T-helper 2 cell (primary cell): ENCODE measurements at regions not wholly inside any gene's neighbourhood (a gene's known extent, or its start where the extent isn't known, plus 50 kb on each side); places are given as distances from the start of the nearest gene placed in this dataset.

Source experiments
- DNase-seq, 5 experiments: peaks; one replicate each; pipeline versions ENCODE4 v3.0.0 to v3.0.0-alpha.2; 2012 to 2022

DNA sequence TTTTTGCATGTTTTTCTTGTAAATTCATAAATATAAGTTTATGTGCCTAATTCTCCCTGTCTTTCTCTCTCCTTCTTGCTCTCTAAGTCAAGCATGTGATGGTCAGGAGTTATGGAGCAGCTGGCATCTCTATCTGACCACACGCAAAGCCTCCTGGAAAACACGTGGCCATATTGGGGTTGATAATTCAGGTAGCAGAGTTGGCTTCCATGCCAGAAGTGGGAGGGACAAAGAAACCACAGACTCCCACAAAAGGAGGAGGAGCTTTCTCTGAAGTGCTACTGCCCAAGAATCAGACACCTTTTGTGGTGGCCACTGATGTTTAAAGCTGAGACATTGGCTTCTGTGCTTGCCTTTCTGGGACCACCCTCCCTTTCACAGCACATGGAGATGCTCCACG is 517.6 kb upstream of the TMEM132C start:
- DNase-seq, result no peak

DNA sequence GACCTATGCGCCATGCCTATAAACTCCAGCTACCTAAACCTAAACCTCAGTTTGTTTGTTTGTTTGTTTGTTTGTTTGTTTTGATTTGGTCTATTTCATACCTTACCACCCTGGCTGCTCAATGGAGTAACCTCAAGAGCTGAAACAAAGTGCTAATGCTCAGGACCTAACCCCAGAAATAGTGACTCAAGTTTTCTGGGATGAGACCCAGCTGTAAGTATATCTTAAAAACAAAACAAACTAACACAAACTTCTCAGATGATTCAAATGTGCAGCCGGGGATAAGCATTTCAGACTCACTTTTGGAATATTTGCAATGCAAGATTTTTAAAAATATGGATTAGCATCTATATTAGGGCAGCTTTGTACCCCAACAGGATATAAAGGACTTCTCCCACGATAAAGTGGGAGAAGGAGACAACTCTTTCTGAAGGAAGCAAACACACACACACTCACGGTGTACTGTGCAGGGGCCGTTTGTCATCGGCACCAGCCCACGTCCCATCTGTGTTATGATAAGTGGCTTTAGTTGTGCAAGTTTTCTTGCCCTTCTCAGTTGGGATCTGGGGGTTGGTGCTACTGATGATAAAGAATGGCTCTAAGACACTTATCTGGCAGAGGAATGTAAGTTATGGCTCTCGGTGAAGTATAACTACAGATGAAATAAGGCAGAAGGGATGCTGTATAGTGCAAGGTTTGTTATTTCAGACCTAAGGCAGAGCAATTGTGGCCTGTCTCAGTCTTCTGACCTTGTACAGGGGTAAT is 516.7 kb upstream of the TMEM132C start:
- DNase-seq, result no peak

DNA sequence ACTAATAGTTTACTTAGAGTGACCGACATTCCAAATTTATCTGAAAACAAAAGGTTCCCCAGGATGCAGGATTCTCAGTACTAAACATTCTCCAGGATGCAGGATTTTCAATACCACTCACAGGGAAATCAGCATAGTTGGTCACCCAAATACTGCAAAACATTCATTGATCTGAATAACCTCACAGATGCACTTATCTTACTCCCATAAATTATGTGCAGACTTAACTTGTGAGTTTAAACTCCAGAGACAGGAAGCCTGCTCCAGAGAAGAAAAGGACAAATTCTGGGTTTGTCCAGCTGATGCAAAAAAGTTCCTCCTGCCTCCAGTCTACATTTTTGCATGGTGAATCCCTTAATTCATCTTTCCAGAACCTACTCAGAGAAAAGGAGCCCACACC is 514.2 kb upstream of the TMEM132C start:
- DNase-seq, result no peak

DNA sequence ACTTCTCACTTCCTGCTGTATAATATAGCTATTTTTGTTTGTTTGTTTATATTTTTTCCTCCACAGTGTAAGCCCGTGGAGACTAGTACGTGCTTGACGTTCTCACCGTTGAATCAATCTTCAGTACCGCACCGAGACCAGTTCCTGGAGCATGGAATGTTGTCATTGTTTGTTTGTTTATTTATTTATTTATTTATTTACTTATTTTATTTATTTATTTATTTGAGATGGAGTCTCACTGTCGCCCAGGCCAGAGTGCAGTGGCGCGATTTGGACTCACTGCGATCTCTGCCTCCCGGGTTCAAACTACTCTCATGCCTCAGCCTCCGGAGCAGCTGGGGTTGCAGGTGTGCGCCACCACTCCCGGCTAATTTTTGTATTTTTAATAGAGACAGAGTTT is 506.6 kb upstream of the TMEM132C start:
- DNase-seq, result no peak

DNA sequence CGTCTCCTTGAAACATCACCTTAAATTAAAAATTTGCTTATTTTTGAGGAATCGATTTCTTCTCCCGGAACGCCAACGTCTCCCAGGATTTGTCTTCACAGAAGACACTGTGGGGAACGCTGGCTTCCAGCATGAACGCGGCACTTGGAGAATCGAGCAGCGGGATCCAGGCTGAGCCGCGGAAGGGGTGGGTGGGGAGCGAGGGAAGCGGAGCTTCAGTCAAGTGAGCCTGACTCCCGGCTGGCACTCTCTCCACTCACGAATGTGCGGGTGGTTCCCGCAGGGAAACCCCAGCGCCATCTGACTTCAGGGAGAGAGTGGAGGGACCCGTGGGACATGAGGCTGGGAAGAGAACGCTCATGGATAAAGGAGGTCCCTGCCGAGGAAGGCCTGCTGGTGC is 506.0 kb upstream of the TMEM132C start:
- DNase-seq, result no peak

DNA sequence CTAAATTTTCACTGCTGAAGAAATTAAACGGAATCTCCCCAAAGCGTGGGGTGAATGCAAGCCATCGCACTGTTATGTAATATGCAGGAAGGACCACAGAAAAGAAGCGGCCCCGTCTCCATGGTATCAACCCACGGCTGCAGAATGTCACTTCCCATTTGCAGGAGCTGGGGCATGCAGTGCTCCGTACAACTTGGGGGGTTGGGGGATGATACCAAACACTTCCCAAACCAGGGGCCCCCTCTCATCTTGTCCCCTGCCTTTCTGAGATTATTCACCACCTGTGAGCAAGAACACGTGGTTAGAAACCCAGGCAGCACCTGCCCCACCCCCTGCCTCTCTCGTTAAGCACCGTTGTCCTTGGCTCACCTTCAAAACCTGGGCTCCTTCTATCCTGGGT is 505.1 kb upstream of the TMEM132C start:
- DNase-seq, result no peak

DNA sequence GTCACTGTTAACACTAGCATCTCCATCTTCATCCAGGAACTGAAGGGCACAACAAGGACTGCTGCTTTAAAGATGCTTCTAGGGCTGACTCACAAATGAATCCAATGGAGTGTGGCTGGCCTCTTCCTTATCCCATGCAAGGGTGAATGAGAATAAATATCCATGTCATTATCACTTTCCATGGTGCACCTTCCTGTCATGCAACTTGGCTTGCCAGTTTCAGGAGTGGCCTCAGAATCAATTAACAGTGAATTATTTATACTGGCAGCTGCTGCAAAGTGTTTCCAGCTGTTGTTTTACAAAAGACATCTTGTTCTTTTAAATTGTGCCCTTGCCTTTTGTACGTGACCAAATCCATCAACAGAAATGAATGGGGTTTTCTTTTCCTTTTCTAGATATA is 499.3 kb upstream of the TMEM132C start:
- no peak for DNase-seq

DNA sequence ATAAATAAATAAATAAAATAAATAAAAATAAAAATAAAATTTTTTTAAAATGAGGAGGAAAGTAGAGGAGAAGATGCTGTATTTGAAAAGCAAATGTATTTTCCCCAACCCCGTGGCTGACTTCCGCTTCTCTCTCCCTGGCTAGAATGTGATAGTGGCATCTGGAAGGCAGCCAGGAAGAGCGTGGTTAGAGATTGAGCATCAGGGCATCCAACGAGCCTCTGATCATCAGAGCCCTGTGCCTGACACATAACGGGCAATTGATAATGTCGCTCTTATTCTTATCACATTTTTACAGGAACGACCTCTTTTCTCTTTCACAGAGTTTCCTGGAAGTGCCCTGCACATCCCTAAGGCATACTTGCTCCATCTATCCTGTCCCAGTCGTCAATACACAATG is 496.9 kb upstream of the TMEM132C start:
- no peak for DNase-seq

DNA sequence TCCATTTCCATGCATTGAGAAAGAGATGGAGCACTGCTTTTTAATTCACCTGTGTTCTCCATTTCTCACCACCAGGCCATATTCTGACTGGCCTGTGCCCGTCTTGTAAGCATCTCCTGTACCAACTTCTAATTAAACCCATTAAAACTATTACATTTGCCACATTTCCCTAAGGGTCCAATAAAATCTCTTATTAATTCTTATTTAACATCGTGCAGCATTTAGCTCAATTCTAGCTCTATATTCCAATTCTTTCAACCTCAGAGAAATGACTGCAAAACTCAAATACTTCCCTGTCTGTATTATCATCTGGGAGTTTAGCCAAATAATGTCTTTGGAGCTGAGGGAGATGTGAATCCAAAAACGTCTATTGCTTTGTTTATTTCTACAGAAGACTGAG is 495.4 kb upstream of the TMEM132C start:
- DNase-seq, result no peak

DNA sequence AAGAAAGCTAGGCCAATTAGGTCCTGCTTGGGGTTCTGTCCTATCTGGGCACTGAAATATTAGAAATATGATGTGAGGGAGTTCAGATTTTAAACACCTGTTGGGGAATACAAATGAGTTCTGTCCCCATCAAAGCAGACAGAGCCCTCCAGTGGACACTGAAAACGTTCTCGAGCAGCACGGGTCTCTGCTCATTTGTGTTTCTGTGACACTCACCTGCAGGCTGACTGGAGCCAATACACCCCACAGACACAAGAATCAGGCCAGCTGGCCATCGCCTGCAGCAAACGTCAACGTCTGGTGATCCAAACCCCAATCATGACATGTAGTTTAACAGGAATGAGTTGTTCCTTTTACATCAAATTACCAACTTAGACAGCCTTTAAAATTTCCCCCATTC is 493.4 kb upstream of the TMEM132C start:
- no peak for DNase-seq

DNA sequence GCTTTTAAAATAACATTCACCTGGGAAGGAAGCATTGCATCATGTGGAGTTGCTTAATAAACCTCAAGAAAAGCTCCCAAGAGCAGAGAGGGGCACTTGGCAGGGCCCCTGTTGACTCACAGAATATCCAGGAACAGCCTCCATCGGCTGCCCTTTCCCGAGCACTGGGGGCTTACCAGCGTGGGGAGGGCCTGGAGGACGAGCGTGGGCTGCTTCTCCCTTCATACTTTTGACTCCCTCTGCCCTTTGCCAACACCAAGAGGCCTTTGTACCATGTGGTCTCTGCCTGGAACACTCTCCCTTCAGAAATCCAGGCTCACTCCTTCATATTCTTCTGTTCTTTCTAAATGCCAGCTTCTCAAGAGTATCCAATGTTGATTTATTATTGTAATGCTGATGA is 492.1 kb upstream of the TMEM132C start:
- DNase-seq, result no peak

DNA sequence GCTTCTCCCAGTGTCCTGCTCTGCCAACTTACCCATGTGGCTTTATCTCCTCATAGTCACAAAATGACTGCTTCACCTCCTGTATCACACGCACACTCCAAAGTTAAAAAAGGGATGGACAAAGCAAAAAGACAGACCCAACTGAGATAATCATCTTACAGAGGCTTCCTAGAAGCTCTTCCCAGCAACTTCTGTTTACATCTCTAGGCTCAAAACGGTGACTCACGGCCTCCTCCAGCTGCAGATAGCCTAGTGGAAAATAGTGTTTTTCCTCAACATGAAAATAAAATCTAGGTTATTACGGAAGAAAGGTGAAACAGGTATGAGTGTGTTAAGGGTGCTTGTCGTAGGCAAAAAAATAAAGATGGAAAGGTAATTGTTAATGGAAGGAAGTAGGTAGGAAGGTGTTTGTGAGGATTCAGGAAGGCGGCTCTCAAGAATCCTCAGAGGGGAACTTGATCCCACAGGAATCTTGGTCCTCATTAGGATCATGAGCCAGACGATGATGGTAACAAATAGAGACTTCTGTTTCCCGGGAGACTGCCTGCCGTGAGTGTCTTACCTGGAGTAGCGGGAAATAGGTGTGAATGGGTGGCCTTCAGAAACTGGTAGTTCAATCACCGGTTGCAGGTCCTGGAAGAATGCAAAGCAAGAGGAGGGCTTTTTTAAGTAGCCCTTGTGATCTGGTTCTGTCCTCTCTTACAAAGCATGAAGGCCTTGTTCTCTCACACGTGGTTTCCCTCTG is 487.5 kb upstream of the TMEM132C start:
- DNase-seq, result no peak

DNA sequence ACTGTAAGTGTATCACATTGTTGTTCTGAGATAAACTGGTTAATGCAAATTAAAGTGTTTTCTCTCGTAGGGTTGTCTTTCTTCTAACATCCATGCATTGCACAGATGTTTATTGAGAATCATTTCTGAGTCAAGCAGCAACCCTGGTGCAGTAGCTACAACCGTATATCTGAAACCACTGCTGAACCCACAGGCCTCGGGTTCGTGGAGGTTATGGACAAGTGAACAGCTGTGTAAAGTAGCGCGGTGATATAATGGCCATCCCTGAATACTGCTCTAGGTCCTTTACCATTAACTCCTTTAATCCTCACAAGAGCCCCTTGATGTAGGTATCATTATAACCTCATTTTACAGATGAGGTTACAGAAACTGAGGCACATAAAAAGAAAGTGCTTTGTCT is 486.1 kb upstream of the TMEM132C start:
- DNase-seq, result no peak

DNA sequence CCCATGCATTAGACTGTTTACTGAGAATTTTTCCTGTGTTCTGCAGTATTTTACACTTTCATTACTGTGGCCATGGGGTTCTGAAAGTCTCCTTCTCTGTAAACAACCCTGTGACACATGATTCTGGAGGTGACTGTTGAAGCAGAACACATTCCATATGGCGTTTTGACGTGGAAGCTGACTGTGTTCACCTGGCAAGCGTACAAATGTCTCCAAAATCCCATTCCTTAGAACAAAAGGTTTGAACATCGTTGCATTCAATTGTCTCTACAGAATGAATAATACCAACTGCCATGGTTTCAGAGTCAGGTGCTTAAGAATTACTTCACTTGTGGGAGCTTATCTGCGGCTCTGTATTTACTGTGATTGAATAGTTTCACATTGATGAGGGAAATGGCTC is 485.6 kb upstream of the TMEM132C start:
- no peak for DNase-seq

DNA sequence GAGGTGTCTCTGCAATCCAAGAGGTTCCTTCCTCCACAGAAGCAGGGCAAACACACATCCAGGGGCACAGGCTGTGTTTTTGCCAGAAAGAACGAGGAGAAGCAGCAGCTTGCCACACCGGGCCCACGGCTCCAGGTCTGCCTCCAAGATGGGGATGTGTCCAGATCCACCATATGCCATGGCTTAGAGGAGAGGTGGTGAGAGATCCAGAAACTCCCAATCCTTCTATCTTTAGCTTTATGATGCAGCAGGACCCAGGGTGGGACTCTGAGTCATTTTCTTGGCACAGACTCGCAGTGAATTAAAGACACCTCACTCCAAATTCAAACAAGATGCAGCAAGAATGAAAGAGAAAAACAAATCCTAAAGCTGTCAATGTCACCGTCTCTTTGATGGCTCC is 481.4 kb upstream of the TMEM132C start:
- DNase-seq, result no peak

DNA sequence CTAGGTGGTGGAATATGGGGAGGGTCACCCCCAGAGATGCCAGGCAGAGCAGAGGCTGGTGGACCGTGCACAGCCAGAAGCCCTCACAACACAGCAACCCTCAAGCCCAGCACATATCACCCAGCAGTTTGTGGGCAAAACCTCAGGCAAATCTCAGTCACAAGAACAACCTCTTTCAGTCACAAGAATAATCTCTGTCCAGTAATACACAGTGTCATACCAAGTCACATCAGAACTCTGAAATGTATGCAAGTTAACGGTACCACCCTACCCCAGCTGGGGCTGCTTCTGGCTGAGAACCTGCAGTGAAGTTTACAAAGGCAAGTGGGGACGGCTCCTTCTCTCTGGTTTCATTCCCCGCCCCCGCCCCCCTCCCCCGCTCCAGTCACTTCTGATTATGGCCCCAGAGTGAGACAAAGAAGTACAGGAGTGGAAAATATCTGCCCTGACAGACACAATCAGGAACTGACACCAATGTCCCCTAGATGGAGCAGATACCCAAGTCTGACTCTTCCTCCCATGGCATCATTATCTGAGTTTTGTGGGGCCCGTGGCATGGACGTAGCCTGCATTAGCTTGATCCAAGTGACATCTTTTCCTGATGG is 480.9 kb upstream of the TMEM132C start:
- no peak for DNase-seq

DNA sequence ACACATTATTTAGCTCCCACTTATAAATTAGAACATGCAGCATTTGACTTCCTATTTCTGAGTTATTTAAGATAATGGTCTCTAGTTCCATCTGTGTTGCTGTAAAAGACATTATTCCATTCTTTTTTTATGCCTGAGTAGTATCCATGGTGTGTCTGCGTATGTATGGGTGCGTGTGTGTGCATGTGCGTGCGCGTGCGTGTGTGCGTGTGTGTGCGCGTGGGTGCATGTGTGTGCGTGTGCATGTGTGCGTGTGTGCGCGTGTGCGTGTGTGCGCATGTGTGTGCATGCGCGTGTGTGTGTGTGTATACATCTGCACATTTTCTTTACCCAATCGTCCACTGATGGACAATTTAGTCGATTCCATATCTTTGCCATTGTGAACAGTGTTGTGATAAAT is 479.4 kb upstream of the TMEM132C start:
- no peak for DNase-seq

DNA sequence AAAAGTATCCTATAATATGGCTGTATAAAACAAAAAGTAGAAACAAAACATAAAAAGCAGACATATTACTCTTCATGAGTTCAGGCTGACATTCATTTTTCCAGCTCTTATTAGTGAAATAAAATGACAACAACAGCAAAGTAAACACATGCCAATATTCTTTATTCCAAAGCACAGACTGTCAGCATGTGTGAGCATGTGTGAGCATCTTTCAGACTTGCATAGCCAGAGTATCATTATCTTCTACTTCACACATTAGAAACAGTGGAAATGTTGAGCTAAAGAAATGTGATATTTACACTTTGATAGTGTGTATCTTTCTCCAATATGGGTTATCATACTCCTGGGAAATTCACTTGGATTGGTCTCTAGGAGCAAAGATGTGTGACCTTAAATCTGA is 476.6 kb upstream of the TMEM132C start:
- DNase-seq, result no peak

DNA sequence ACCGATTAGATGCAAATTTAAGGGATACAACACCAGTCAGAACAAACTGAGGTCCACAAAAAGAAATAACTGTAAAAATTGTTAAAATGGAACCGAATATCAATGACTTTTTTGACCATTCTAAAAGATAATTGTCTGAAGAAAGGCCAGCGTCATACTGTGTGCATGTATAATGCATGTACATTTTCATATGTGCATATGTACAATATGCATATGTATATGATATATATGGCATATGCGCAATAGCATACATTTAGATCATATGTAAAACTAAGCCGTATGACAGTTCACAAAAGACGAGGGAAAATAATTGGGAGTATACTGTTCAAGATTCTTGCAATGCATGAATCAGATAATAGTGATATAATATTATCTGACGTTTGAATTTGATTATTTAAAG is 475.8 kb upstream of the TMEM132C start:
- DNase-seq, result no peak

DNA sequence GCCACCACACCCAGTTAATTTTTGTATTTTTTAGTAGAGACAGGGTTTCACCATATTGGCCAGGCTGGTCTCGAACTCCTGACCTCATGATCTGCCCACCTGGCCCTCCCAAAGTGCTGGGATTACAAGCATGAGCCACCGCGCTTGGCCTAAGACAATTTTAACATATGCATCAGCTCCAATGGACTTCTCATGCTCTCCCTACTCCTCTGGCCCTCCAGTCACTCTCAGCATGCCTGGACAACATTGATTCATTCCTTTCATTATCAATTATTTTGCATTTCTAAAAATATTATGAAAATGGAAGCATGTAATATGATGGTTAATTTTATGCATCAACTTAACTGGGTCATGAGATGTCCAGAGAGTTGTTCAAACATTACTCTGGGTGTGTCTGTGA is 469.1 kb upstream of the TMEM132C start:
- no peak for DNase-seq

DNA sequence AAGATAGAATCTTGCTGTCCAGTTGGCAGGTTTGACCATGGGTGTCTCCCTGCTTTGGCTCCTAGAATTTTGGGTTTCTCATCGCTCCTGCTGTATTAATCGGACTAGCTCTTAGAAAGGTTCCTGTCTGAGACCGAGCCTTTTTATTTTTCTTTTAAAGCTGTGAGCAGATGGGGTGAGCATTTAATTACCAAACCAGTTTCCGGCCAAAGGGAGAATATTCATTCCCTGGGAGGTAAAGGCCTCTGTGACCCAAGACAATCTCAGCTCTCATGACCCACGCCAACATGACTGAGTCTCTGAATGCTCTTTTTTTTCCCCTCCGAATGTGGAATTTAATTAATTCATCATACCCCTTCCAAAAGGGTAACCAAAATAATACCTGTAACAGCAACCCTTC is 464.7 kb upstream of the TMEM132C start:
- DNase-seq, result no peak

DNA sequence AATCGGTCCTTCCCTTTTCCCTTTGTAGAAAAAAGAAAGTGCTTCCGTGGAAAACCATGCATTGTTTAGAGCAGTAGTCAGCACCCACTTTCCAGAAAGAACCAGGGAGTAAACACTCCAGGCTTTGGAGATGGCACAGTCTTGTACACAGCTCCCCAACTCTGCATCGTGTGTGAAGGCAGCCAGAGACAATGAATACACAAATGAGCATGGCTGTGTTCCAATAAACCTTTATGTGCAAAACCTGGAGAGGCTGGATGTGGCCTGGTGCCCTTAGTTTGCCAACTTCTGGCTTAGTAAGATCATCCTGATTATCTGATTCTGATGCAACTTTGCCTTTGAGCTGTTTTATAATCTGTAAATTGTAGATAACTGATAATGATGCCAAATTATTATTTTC is 463.4 kb upstream of the TMEM132C start:
- no peak for DNase-seq

DNA sequence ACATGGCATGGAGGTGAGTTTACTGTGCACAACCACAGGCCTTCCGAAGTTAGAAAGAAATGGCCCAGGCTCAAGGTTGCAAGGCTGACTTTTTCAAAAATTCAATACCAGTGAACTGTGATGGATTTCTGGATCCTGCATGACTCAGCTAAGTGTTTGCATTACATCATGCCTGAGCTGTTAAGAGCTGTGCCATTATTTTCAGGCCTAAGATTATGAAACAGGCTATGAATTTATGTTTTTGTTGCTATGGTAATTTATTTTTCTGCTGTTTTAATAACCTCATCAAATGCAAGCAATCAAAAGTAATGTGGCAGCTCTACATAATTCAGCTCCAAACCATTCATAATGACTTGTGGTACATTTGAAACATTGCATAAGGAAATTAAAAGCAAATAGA is 457.7 kb upstream of the TMEM132C start:
- no peak for DNase-seq

DNA sequence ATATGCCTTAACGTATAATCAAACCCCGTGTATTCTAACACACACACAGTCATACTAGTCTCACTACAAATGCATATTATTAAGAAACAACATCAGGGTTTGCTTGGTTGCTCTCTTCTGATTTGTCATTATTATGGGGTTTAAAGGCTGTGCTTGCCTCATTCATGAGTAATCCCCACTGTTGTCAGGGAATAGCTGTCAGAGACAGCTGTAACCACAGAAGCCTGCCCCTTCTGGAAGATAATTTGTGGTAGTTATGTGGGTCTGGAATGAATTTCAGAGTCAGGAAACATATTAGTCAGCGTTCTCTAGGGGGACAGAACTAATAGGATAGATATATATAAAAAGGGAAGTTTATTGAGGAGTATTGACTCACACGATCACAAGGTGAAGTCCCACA is 456.9 kb upstream of the TMEM132C start:
- DNase-seq, result no peak
